Lower lobe of right lung (tissue), 2 donors: ENCODE measurements at regions not wholly inside any gene's neighbourhood (a gene's known extent, or its start where the extent isn't known, plus 50 kb on each side); places are given as distances from the start of the nearest gene placed in this dataset.

ENCODE experiments used
- ATAC-seq, 2 donors: fragments of 200-7000 bp; cut with Tn5 transposase; one replicate each; pipeline ENCODE4 v1.9.1; 2020 to 2022; ENCODE audit warnings: mild to moderate bottlenecking in 2 of 2, moderate library complexity in 2 of 2
- DNase-seq: peaks from one replicate; pipeline ENCODE4 v3.0.0-alpha.2; 2020
- H3K27ac ChIP-seq: fragments of 200-600 bp; one replicate; pipeline ENCODE4 v1.8.0; 2022
- H3K27me3 ChIP-seq: fragments of 200-600 bp; one replicate; pipeline ENCODE4 v1.8.0; 2022; ENCODE audit warnings: low read depth
- H3K36me3 ChIP-seq: fragments of 200-600 bp; one replicate; pipeline ENCODE4 v1.8.0; 2022; ENCODE audit warnings: mild to moderate bottlenecking
- H3K4me1 ChIP-seq: fragments of 200-600 bp; one replicate; pipeline ENCODE4 v1.8.0; 2022
- H3K4me3 ChIP-seq: fragments of 200-600 bp; one replicate; pipeline ENCODE4 v1.8.0; 2022; ENCODE audit warnings: mild to moderate bottlenecking
- H3K9me3 ChIP-seq: fragments of 200-600 bp; one replicate; pipeline ENCODE4 v1.8.0; 2022
- CTCF ChIP-seq: fragments of 200-600 bp; IDR thresholded peaks from one replicate; pipeline ENCODE4 v1.8.0; 2022; ENCODE audit warnings: antibody characterized with exemption, mild to moderate bottlenecking
- intact Hi-C: fragments of 100-400 bp; cut with DNase I; formaldehyde crosslinking; loops from one replicate; pipeline ENCODE4 v1.11.0; 2022
- donor health status: DM: no; HTN: yes; CAD: no; lungs with severe emphysema.

GRCh38 chr20:51987812-51988211 is 185.5 kb upstream of the SALL4 start:
- Histone ChIP-seq H3K27me3 (no peaks in the 10 kb centered on the region), H3K27ac (no peak overlapping the region), H3K4me3 (no peak overlapping the region), H3K36me3 (no peaks in the 10 kb centered on the region), H3K4me1 (peaks cover 10% of the 10 kb centered on the region), H3K9me3 (no peaks in the 10 kb centered on the region)
- ATAC-seq (no peak), DNase-seq (no peak)
- intact Hi-C loops = no loop called here
- no peak for TF ChIP-seq CTCF

GRCh38 chr20:51985013-51985415 is 182.7 kb upstream of the SALL4 start:
- ATAC-seq (peak; percentile 66 to 84), DNase-seq (no peak)
- no peak for TF ChIP-seq CTCF
- no peak overlapping the region for H3K4me3 ChIP-seq
- H3K36me3 ChIP-seq = no peaks in the 10 kb centered on the region
- H3K27me3 ChIP-seq = no peaks in the 10 kb centered on the region
- H3K27ac ChIP-seq = peak overlapping the region; percentile 36
- intact Hi-C loops = no loop called here
- H3K4me1 ChIP-seq = peaks cover 10% of the 10 kb centered on the region
- no peaks in the 10 kb centered on the region for H3K9me3 ChIP-seq

GRCh38 chr20:51980277-51980676 is 178.0 kb upstream of the SALL4 start:
- TF ChIP-seq CTCF = no peak
- Histone ChIP-seq H3K36me3 (no peaks in the 10 kb centered on the region), H3K9me3 (peaks cover 6% of the 10 kb centered on the region), H3K27me3 (no peaks in the 10 kb centered on the region), H3K27ac (no peak overlapping the region), H3K4me3 (no peak overlapping the region), H3K4me1 (peaks cover 7% of the 10 kb centered on the region)
- intact Hi-C loops = no loop called here
- no peak for ATAC-seq
- no peak for DNase-seq

GRCh38 chr20:51979226-51979625 is 176.9 kb upstream of the SALL4 start:
- Histone ChIP-seq H3K27me3 (no peaks in the 10 kb centered on the region), H3K27ac (no peak overlapping the region), H3K9me3 (peaks cover 6% of the 10 kb centered on the region), H3K36me3 (no peaks in the 10 kb centered on the region), H3K4me3 (no peak overlapping the region), H3K4me1 (no peaks in the 10 kb centered on the region)
- DNase-seq = no peak
- no peak for TF ChIP-seq CTCF
- no peak for ATAC-seq
- intact Hi-C loops = no loop called here

GRCh38 chr20:51978070-51978501 is 175.8 kb upstream of the SALL4 start:
- ATAC-seq = no peak
- no peak for TF ChIP-seq CTCF
- Histone ChIP-seq H3K4me3 (no peak overlapping the region), H3K4me1 (no peaks in the 10 kb centered on the region), H3K27ac (no peak overlapping the region), H3K36me3 (no peaks in the 10 kb centered on the region), H3K9me3 (peaks cover 6% of the 10 kb centered on the region), H3K27me3 (no peaks in the 10 kb centered on the region)
- intact Hi-C loops = no loop called here
- no peak for DNase-seq

- no peak overlapping the region for H3K4me3 ChIP-seq
- H3K36me3 ChIP-seq = no peaks in the 10 kb centered on the region
- H3K27ac ChIP-seq = no peak overlapping the region
- TF ChIP-seq CTCF = no peak
- no peaks in the 10 kb centered on the region for H3K9me3 ChIP-seq
- intact Hi-C loops = no loop called here
- H3K4me1 ChIP-seq = no peaks in the 10 kb centered on the region
- no peak for DNase-seq
- ATAC-seq = no peak
- H3K27me3 ChIP-seq = no peaks in the 10 kb centered on the region
These were observed 169.7 kb upstream of the SALL4 start for GRCh38 chr20:51972056-51972455.
